Cardiac fibroblast (primary cell): ENCODE measurements at regions not wholly inside any gene's neighbourhood (a gene's known extent, or its start where the extent isn't known, plus 50 kb on each side); places are given as distances from the start of the nearest gene placed in this dataset.

Source experiments
- DNase-seq, 2 donors: peaks; one replicate each; pipeline versions ENCODE4 v3.0.0 to v3.0.0-alpha.2; 2010; ENCODE audit warnings: low read depth in 2 of 2
- H3K4me3 ChIP-seq, 2 donors: replicated peaks in 1 of 2; 1 replicate in 1 of 2; 2 replicates in 1 of 2; pipeline ENCODE4 v1.5.1; 2011; ENCODE audit warnings: low read depth in 2 of 2, low read length in 2 of 2, mild to moderate bottlenecking in 2 of 2, moderate library complexity in 1 of 2
- TF ChIP-seq, protein P1 (sequence below): IDR thresholded peaks from one replicate; pipeline ENCODE4 v1.5.1; 2011; ENCODE audit warnings: low read depth, mild to moderate bottlenecking, low read length, inconsistent platforms

DNA sequence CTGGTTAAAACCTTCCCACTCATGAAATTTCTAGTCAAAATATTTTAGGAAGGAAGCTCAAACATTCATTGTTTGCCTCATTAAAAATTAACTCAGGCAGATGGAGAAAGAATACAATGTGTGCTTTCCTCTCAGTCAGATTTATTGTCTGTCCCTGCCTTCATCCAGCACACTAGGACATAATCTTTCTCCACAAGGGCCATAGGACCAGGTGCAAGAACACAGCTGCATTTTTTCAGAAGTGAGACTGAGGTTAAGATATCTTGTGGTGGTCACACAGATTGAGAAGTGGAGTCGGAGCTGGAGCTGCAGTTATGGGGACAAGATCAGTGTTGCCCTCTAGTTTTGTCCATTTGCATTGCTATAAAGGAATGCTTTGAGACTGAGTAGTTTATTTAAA lies 666.3 kb downstream of the CCSER2 start:
- no peak overlapping the region for H3K4me3 ChIP-seq
- TF ChIP-seq, protein P1, sequence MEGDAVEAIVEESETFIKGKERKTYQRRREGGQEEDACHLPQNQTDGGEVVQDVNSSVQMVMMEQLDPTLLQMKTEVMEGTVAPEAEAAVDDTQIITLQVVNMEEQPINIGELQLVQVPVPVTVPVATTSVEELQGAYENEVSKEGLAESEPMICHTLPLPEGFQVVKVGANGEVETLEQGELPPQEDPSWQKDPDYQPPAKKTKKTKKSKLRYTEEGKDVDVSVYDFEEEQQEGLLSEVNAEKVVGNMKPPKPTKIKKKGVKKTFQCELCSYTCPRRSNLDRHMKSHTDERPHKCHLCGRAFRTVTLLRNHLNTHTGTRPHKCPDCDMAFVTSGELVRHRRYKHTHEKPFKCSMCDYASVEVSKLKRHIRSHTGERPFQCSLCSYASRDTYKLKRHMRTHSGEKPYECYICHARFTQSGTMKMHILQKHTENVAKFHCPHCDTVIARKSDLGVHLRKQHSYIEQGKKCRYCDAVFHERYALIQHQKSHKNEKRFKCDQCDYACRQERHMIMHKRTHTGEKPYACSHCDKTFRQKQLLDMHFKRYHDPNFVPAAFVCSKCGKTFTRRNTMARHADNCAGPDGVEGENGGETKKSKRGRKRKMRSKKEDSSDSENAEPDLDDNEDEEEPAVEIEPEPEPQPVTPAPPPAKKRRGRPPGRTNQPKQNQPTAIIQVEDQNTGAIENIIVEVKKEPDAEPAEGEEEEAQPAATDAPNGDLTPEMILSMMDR = no peak
- no peak for DNase-seq

GRCh38 chr10:84996580-84996979 lies 668.2 kb downstream of the CCSER2 start:
- TF ChIP-seq, protein P1 = no peak
- no peak overlapping the region for H3K4me3 ChIP-seq
- no peak for DNase-seq

- H3K4me3 ChIP-seq = no peak overlapping the region
- DNase-seq = no peak
- TF ChIP-seq, protein P1 = no peak
Observed at GRCh38 chr10:84997870-84998269, 669.5 kb downstream of the CCSER2 start.

DNA sequence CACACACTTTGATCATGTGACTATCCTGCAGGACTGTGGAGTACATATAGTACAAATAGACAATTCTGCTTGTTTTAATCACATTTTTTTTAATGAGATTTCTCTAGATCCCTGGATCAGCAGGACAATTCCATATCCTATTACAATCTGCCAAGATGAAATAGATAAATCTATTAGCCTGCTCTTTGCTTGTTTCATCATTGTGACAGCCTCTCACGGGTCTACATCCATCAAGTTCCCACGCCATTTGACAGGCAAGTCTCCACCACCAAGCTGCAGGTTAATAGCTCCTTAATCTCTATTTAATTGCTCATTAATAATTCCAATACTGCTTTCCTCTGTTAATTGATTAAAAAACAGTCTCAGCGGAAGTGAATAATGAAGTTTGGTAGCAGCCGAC lies 671.5 kb downstream of the CCSER2 start:
- DNase-seq = no peak
- H3K4me3 ChIP-seq = no peak overlapping the region
- TF ChIP-seq, protein P1 = no peak

DNA sequence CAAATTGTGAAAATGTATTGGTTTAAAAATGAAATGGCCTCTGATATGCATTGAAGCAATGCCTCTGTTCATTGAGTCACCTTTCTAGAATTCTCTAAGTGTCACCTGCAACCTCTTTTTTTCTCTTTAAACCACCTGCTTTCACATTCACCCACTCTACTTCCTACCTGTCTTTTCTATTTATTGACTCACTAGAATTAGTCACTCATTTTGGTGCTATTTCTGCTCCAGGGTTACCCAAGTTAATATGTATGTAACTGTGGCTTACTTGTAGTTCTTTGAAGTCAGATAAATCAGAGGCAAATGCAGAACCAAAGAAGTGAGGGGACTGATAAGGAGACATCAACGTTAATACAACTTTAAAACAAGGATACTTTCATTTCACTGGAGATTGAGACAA lies 674.7 kb downstream of the CCSER2 start:
- TF ChIP-seq, protein P1 = no peak
- no peak overlapping the region for H3K4me3 ChIP-seq

DNA sequence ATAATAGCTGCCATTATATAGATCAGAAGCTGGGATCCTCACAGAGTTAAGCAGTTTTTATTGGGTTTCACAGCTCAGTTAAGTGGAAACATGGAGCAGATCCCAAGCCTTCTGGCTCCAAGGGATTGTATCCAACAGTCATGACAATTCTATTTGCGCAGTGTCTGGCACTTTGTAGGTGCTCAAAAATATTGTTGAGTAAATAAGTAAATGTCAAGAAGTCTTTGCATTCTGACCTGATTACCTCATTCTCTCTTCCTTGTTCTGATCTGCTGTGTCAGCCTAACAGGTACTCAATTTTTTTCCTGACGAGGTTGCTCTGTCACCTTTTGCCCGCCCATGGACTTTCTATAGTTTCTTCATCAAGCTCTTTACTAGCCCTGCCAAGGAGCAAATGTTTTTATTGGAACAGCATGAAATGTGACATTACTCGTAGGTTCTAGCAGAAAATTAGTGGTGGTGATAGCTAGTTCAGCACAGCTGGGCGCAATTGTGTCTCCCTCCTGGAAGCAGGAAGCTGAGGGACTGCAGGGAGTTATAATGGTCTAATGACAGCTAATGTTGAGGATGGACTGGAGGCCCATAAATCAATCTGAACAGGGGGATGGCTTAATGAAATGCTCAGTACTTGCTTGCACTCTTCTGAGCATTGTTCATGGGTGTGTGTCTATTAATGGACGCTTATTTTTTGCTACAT lies 680.2 kb downstream of the CCSER2 start:
- TF ChIP-seq, protein P1 = no peak
- no peak overlapping the region for H3K4me3 ChIP-seq
- DNase-seq = no peak

More for the DNA sequence above, 674.7 kb downstream of the CCSER2 start:
- DNase-seq = no peak

GRCh38 chr10:85012305-85012704 lies 683.9 kb downstream of the CCSER2 start:
- TF ChIP-seq, protein P1 = no peak
- DNase-seq = no peak
- H3K4me3 ChIP-seq = no peak overlapping the region
